ENCODE measurements at regions not wholly inside any gene's neighbourhood (a gene's known extent, or its start where the extent isn't known, plus 50 kb on each side); places are given as distances from the start of the nearest gene placed in this dataset.

DNA sequence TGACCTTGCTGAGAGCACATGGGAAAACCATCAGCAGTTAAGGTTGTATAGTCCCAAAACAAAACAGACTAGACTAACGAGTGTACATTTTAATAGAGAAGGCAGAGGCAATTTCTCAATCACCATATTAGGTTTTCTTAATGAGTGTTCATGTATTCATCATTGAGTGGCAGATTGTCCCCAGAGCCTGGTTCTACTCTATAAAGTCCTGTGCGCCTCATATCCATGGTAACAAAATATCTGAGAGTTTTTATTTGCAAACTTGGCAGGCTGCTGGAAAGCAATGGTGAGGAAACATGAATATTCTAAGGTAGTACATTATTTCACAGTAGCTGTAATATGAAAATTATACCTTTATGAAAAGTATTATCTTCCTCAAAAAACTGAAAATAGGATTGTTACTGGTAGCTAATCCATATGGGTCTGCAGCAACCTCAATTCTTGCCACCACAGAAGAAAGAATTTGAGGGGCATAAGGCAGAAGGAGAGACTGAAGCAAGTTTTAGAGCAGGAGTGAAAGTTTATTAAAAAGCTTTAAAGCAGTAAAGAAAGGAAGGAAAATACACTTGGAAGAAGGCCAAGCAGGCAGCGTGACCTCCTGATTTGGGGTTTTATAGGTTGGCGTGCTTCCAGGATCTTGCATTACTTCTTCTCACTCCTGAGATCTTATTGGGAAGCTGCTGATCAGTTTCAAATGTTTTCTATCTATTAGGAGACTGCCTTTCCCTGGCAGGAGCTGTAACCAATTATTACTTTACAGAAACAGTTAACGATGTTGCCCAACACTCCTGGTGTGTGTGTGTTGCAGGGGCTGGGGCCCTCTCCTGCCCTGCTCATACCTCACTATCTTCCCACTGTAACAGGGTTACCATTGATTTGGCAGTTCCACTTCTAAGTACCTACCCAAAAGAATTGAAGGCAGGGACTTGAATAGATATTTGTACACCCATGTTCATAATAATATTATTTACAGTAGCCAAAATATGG lies 154.0 kb upstream of the NUDT4 start:
- Mint-ChIP-seq H3K36me3 (ENCODE audit: unreplicated experiment) (peaks cover 3% of the 10 kb centered on the region), H3K4me1 (ENCODE audit: unreplicated experiment) (peaks cover 1% of the 10 kb centered on the region), H3K27ac (ENCODE audit: unreplicated experiment) (no peak overlapping the region), H3K27me3 (ENCODE audit: unreplicated experiment) (no peaks in the 10 kb centered on the region), H3K9me3 (ENCODE audit: unreplicated experiment) (peaks cover 11% of the 10 kb centered on the region), H3K4me3 (ENCODE audit: unreplicated experiment) (no peak overlapping the region)
- TF ChIP-seq, protein P1, sequence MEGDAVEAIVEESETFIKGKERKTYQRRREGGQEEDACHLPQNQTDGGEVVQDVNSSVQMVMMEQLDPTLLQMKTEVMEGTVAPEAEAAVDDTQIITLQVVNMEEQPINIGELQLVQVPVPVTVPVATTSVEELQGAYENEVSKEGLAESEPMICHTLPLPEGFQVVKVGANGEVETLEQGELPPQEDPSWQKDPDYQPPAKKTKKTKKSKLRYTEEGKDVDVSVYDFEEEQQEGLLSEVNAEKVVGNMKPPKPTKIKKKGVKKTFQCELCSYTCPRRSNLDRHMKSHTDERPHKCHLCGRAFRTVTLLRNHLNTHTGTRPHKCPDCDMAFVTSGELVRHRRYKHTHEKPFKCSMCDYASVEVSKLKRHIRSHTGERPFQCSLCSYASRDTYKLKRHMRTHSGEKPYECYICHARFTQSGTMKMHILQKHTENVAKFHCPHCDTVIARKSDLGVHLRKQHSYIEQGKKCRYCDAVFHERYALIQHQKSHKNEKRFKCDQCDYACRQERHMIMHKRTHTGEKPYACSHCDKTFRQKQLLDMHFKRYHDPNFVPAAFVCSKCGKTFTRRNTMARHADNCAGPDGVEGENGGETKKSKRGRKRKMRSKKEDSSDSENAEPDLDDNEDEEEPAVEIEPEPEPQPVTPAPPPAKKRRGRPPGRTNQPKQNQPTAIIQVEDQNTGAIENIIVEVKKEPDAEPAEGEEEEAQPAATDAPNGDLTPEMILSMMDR (IDR thresholded peaks at IDR 0.05): no peak
- DNase-seq (ENCODE audit: extremely low spot score, unreplicated experiment): no peak

DNA sequence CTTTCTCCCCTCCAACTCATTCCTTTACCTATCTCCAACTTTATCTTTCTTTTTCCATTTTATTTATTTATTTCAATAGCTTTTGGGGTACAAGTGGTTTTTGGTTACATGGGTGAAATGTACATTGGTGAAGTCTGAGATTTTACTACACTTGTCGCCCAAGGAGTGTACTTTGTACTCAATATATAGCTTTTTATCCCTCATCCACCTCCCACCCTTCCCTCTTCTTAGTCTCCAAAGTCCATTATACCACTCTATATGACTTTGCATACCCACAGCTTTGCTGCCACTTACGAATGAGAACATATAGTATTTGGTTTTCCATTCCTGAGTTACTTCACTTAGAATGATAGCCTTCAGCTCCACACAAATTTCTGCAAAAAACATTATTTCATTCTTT lies 152.6 kb upstream of the NUDT4 start:
- Mint-ChIP-seq H3K4me3 (ENCODE audit: unreplicated experiment) (no peak overlapping the region), H3K4me1 (ENCODE audit: unreplicated experiment) (peaks cover 9% of the 10 kb centered on the region), H3K27ac (ENCODE audit: unreplicated experiment) (no peak overlapping the region), H3K36me3 (ENCODE audit: unreplicated experiment) (peaks cover 3% of the 10 kb centered on the region), H3K27me3 (ENCODE audit: unreplicated experiment) (no peaks in the 10 kb centered on the region), H3K9me3 (ENCODE audit: unreplicated experiment) (peaks cover 11% of the 10 kb centered on the region)
- TF ChIP-seq, protein P1 (IDR thresholded peaks at IDR 0.05): no peak
- DNase-seq (ENCODE audit: extremely low spot score, unreplicated experiment): no peak

DNA sequence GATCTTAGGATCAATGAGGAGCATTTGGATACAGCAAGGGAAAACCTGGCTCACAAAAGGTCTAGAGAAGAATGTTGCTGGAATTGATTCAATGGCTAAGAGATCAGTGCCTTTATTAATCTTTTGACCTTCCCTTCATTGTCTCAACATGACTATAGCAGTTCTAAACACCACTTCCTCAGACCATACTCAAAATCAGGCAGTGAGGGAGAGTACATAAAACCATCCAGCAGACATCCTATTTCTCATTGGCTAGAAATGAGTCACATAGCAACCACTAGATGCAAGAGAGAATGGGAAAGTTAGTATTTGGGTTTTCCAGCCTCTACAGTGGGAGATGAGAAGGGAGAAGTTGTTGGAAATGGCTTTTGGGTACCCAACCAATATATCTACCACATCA lies 151.4 kb upstream of the NUDT4 start:
- no peak overlapping the region for H3K4me3 Mint-ChIP-seq (ENCODE audit: unreplicated experiment)
- peaks cover 11% of the 10 kb centered on the region for H3K9me3 Mint-ChIP-seq (ENCODE audit: unreplicated experiment)
- DNase-seq (ENCODE audit: extremely low spot score, unreplicated experiment): no peak
- H3K36me3 Mint-ChIP-seq (ENCODE audit: unreplicated experiment): peaks cover 3% of the 10 kb centered on the region
- no peak overlapping the region for H3K27ac Mint-ChIP-seq (ENCODE audit: unreplicated experiment)
- TF ChIP-seq, protein P1 (IDR thresholded peaks at IDR 0.05): no peak
- H3K4me1 Mint-ChIP-seq (ENCODE audit: unreplicated experiment): peaks cover 14% of the 10 kb centered on the region
- H3K27me3 Mint-ChIP-seq (ENCODE audit: unreplicated experiment): no peaks in the 10 kb centered on the region

DNA sequence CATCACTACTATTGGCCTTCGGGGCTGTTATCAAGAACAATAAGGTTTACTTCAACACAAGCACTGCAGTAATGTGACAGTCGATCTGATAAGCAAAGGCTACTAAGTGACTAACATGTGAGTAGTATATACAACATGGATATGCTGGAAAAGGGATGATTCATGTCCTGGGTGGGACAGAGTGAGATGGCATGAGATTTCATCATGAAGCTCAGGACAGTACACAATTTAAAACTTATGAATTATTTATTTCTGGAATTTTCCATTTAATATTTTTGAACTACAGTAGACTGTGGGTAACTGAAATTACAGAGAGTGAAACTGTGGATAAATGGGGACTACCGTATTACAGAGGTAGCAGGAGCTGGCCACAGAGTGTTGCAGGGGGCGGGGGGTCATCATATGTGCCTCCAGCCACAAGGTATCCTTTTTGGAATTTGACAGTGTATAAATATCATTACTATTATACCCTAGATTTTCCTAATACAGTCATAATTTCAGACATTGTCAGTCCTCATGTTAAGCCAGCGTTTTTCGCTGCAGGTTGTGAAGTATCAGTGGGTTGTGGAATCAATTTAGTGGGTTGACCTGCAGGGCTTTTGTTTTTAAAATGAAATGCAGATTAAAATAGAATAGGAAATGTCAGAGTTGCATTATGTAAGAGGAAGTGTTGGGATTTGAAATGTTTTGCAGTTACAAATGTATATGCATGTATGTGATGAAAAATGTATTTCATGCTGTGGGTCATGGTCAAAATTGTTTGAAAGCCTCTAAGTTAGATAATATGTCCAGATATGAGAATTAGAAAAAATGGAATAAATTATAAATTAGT lies 148.0 kb upstream of the NUDT4 start:
- no peak for DNase-seq (ENCODE audit: extremely low spot score, unreplicated experiment)
- Mint-ChIP-seq H3K4me1 (ENCODE audit: unreplicated experiment) (peaks cover 13% of the 10 kb centered on the region), H3K27me3 (ENCODE audit: unreplicated experiment) (no peaks in the 10 kb centered on the region), H3K36me3 (ENCODE audit: unreplicated experiment) (peaks cover 3% of the 10 kb centered on the region), H3K9me3 (ENCODE audit: unreplicated experiment) (peaks cover 11% of the 10 kb centered on the region), H3K4me3 (ENCODE audit: unreplicated experiment) (no peak overlapping the region), H3K27ac (ENCODE audit: unreplicated experiment) (peak overlapping the region; percentile 64)
- TF ChIP-seq, protein P1 (IDR thresholded peaks at IDR 0.05): no peak

DNA sequence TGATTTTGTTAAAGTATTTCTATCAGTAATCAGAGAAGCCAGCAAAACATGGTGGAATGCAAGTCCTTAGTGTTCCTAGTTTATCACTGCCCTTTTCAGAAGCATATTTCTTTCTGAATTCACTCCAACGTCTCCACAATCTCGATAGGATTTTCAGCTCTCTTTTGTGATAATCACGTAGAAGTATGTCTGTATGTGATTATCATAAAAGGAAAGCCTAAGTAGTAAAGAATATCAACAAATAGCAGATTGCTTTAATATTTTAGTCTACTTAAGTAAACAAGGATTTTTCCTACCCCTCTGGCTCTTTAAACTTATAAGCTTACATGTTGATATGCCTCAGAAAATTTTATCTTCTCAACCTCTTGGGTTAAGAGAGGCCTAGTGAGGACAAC lies 147.4 kb upstream of the NUDT4 start:
- no peak for DNase-seq (ENCODE audit: extremely low spot score, unreplicated experiment)
- H3K9me3 Mint-ChIP-seq (ENCODE audit: unreplicated experiment): peaks cover 11% of the 10 kb centered on the region
- H3K27ac Mint-ChIP-seq (ENCODE audit: unreplicated experiment): peak overlapping the region; percentile 64

More for the DNA sequence above, 147.4 kb upstream of the NUDT4 start:
- H3K27me3 Mint-ChIP-seq (ENCODE audit: unreplicated experiment): no peaks in the 10 kb centered on the region
- no peak overlapping the region for H3K4me3 Mint-ChIP-seq (ENCODE audit: unreplicated experiment)
- TF ChIP-seq, protein P1 (IDR thresholded peaks at IDR 0.05): no peak
- H3K36me3 Mint-ChIP-seq (ENCODE audit: unreplicated experiment): peaks cover 3% of the 10 kb centered on the region
- H3K4me1 Mint-ChIP-seq (ENCODE audit: unreplicated experiment): peaks cover 13% of the 10 kb centered on the region
